K562 (cell line): ENCODE measurements at regions not wholly inside any gene's neighbourhood (a gene's known extent, or its start where the extent isn't known, plus 50 kb on each side); places are given as distances from the start of the nearest gene placed in this dataset.
A peak's percentile ranks its signal among the peaks of the same experiment; 100 is the strongest.

Source experiments
- ATAC-seq: fragments of 200-7000 bp; cut with Tn5 transposase; 3 replicates; pipeline ENCODE4 v1.9.1; 2020; ENCODE audit warnings: moderate library complexity
- BruUV-seq: library from RNA; stranded (reverse); fragments of 400-500 nt; replicated peaks from 2 replicates; lab custom pipeline; 2021; lab: Mats Ljungman, UMichigan
- CTCF ChIA-PET: fragments of 300-600 bp; formaldehyde crosslinking; extraction: SDS; loops from one replicate; lab custom pipeline; 2021; ENCODE audit warnings: low intra/inter-chr PET ratio; lab: Yijun Ruan, JAX
- POLR2A ChIA-PET: fragments of 300-600, 350-650 bp; sonication (Branson Sonifier 250); formaldehyde crosslinking; extraction: SDS; loops from one replicate; lab custom pipeline; 2021; ENCODE audit warnings: antibody characterized with exemption, inconsistent platforms; lab: Yijun Ruan, JAX
- DNase-seq, 4 experiments: peaks; one replicate each; pipeline versions ENCODE4 v3.0.0 to v3.0.0-alpha.2; 2011 to 2018; ENCODE audit warnings: low spot score in 3 of 4, mixed read lengths in 3 of 4; ENCODE audit errors: extremely low read depth in 1 of 4
- FAIRE-seq: peaks from 2 replicates; lab custom pipeline; 2011; peaks lifted over from hg19 to GRCh38; lab: Jason Lieb, UNC
- H2AFZ ChIP-seq: 2 replicates; pipeline ENCODE4 v1.6.0; 2011; ENCODE audit warnings: low read depth, low read length, control low read depth, inconsistent platforms
- H3K27ac ChIP-seq: fragments of 200-600 bp; 3 replicates; pipeline ENCODE4 v1.8.0; 2011; ENCODE audit warnings: low read depth, mild to moderate bottlenecking, control low read depth, inconsistent platforms, low read length, moderate library complexity, mixed read lengths; ENCODE audit errors: extremely low read depth
- H3K27me3 ChIP-seq, 2 experiments: fragments of 300-600 bp in 1 of 2; 2 replicates in 1 of 2; 3 replicates in 1 of 2; pipeline versions ENCODE4 v1.6.0 to v1.8.0; 2011; ENCODE audit warnings: inconsistent platforms in 2 of 2, low read length in 2 of 2, mild to moderate bottlenecking in 1 of 2, mixed read lengths in 1 of 2, moderate library complexity in 1 of 2; ENCODE audit not compliant: control insufficient read depth in 2 of 2, insufficient read depth in 2 of 2
- H3K36me3 ChIP-seq: fragments of 300-600 bp; 3 replicates; pipeline ENCODE4 v1.8.0; 2011; ENCODE audit warnings: mild to moderate bottlenecking, low read length, inconsistent platforms; ENCODE audit not compliant: control insufficient read depth, insufficient read depth
- H3K4me1 ChIP-seq, 2 experiments: fragments of 200-600 bp in 1 of 2; replicated peaks in 1 of 2; 2 replicates in 1 of 2; 3 replicates in 1 of 2; pipeline versions ENCODE4 v1.5.1 to v1.8.0; 2011; ENCODE audit warnings: inconsistent platforms in 2 of 2, low read length in 2 of 2, mild to moderate bottlenecking in 1 of 2, mixed read lengths in 1 of 2, moderate library complexity in 1 of 2; ENCODE audit not compliant: control insufficient read depth in 2 of 2, insufficient read depth in 2 of 2
- H3K4me2 ChIP-seq: 2 replicates; pipeline ENCODE4 v1.6.1; 2011; ENCODE audit warnings: low read length, control low read depth, inconsistent platforms, mixed read lengths; ENCODE audit not compliant: insufficient read depth
- H3K4me3 ChIP-seq: fragments of 200-600 bp; sonication (generic), shearing (Covaris generic); 2 replicates; pipeline ENCODE4 v1.5.1; 2016; ENCODE audit warnings: control low read depth, inconsistent platforms
- H3K79me2 ChIP-seq: fragments of 200-600 bp; 3 replicates; pipeline ENCODE4 v1.8.0; 2011; ENCODE audit warnings: low read length, inconsistent platforms; ENCODE audit not compliant: control insufficient read depth, insufficient read depth
- H3K9ac ChIP-seq, 2 experiments: 2 replicates each; pipeline versions ENCODE4 v1.6.0 to v1.6.1; 2011; ENCODE audit warnings: low read depth in 2 of 2, low read length in 2 of 2, control low read depth in 1 of 2, inconsistent platforms in 1 of 2, mild to moderate bottlenecking in 1 of 2, mixed read lengths in 1 of 2; ENCODE audit not compliant: insufficient read depth in 1 of 2
- H3K9me1 ChIP-seq: one replicate; pipeline ENCODE4 v1.6.0; 2011; ENCODE audit warnings: inconsistent platforms, mild to moderate bottlenecking, low read length, moderate library complexity; ENCODE audit not compliant: control insufficient read depth, insufficient read depth
- H3K9me3 ChIP-seq: replicated peaks from 2 replicates; pipeline ENCODE4 v1.5.1; 2011; ENCODE audit warnings: low read depth, low read length, inconsistent platforms; ENCODE audit not compliant: control insufficient read depth, insufficient read depth
- H4K20me1 ChIP-seq: replicated peaks from 2 replicates; pipeline ENCODE4 v1.6.1; 2011; ENCODE audit warnings: low read length, inconsistent platforms, mixed read lengths; ENCODE audit not compliant: control insufficient read depth, insufficient read depth
- C11orf30 ChIP-seq: fragments of 450-650 bp; IDR thresholded peaks from 2 replicates; pipeline ENCODE4 v1.6.1; 2016; ENCODE audit warnings: low read depth, mild to moderate bottlenecking
- CEBPG ChIP-seq, 3 experiments: fragments of 200-800 bp in 1 of 3; sonication (Bioruptor generic) in 1 of 3; sonication (generic) in 1 of 3; formaldehyde crosslinking in 1 of 3; IDR thresholded peaks in 2 of 3; conservative IDR thresholded peaks in 1 of 3; 2 replicates each; pipeline versions ENCODE4 v1.6.1 to v1.8.0; 2016 to 2022; ENCODE audit warnings: missing compliant biosample characterization in 2 of 3, missing genetic modification characterization in 2 of 3, mild to moderate bottlenecking in 1 of 3, missing genetic modification reagents in 1 of 3
- E2F3 ChIP-seq: fragments of 250-450 bp; sonication (Bioruptor Pico); IDR thresholded peaks from 2 replicates; pipeline ENCODE4 v1.4.0; 2020; ENCODE audit warnings: mild to moderate bottlenecking
- MAFK ChIP-seq: IDR thresholded peaks from 2 replicates; pipeline ENCODE4 v1.6.1; 2011; ENCODE audit warnings: low read length, improper control_type of control experiment
- MITF ChIP-seq: IDR thresholded peaks from 2 replicates; pipeline ENCODE4 v1.6.1; 2014; ENCODE audit warnings: antibody characterized with exemption
- XRCC3 ChIP-seq: fragments of 450-650 bp; IDR thresholded peaks from 2 replicates; pipeline ENCODE4 v1.6.1; 2017; ENCODE audit warnings: mild to moderate bottlenecking, moderate library complexity
- ZNF316 ChIP-seq: fragments of 450-650 bp; IDR thresholded peaks from 2 replicates; pipeline ENCODE4 v1.6.1; 2016
- WGBS: fragments of 100-300 bp; shearing (Covaris generic); methylation state at CpG from one replicate; pipeline ENCODE4 v1.1.6; 2016; ENCODE audit warnings: low coverage, mixed read lengths; ENCODE audit not compliant: insufficient coverage; ENCODE audit errors: missing lambda C conversion rate; 5-methylcytosine and 5-hydroxymethylcytosine counted together
- in situ Hi-C: fragments of 300-500 bp; cut with MboI; formaldehyde crosslinking; loops from 4 replicates; pipeline ENCODE4 v1.15.0; 2018; ENCODE audit warnings: inconsistent platforms, mixed read lengths
- intact Hi-C: fragments of 100-400 bp; cut with micrococcal nuclease; formaldehyde crosslinking; loops from 2 replicates; pipeline ENCODE4 v1.14.2; 2022

- in situ Hi-C loops: no loop called here
- Histone ChIP-seq H3K27me3 (no peaks in the 10 kb centered on the region), H4K20me1 (no peaks in the 10 kb centered on the region), H3K9me1 (no peaks in the 10 kb centered on the region), H3K4me3 (no peak overlapping the region), H3K79me2 (no peaks in the 10 kb centered on the region), H3K9me3 (no peaks in the 10 kb centered on the region), H3K27ac (no peak overlapping the region), H3K9ac (no peak overlapping the region), H3K4me1 (peaks cover 0 to 6% of the 10 kb centered on the region in 2 experiments; a peak in 1 of 5 replicates), H3K4me2 (no peak overlapping the region), H3K36me3 (no peaks in the 10 kb centered on the region), H2AFZ (no peak overlapping the region)
- ATAC-seq: no peak
- no peak for FAIRE-seq
- 22% methylated on average over 2 of the region's 2 CpGs for WGBS
- POLR2A ChIA-PET: no interaction called here
- no peak for DNase-seq
- CTCF ChIA-PET: no interaction called here
- TF ChIP-seq ZNF316 (peak; percentile 81), CEBPG (CRISPR knock-in tag; IDR thresholded peaks at IDR 0.05) (no peak), CEBPG (tag; conservative IDR thresholded peaks at IDR 0.05 in 1 of 2, IDR thresholded peaks at IDR 0.05 in 1 of 2) (no peak), C11orf30 (peak; percentile 55), XRCC3 (no peak), MAFK (peak; percentile 7; the same call in 1 of the 2 replicates), MITF (no peak), E2F3 (no peak)
- no TSS peak for BruUV-seq
- intact Hi-C loops: no loop called here
These were observed 170.2 kb upstream of the RUNX1 start for GRCh38 chr21:35219291-35219690.
